HG02610 (cell line): ENCODE measurements at regions not wholly inside any gene's neighbourhood (a gene's known extent, or its start where the extent isn't known, plus 50 kb on each side); places are given as distances from the start of the nearest gene placed in this dataset.

Experiments used
- ATAC-seq: cut with Tn5 transposase; IDR thresholded peaks from one replicate; pipeline ENCODE4 v1.9.1; 2021; ENCODE audit warnings: mild to moderate bottlenecking, moderate library complexity; ENCODE audit not compliant: unreplicated experiment

DNA sequence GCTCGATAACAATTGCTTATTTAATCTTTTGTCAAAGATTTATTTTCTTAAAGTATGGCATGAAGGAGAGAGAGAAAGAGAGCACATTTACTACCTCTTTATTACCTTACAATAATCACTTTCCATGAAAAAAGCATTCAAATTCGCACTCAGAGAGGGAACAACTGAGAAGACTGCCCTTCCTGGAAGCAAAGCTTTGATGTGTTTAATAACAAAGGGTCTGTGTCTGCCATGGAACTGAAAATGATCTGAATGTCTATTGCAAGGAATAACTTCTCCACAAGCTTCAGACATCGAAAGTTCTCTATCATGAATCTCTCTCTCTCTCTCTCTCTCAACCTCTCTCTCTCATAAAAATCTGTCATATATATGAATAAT, 308.9 kb downstream of the HDGFL1 start:
- ATAC-seq, result no peak

DNA sequence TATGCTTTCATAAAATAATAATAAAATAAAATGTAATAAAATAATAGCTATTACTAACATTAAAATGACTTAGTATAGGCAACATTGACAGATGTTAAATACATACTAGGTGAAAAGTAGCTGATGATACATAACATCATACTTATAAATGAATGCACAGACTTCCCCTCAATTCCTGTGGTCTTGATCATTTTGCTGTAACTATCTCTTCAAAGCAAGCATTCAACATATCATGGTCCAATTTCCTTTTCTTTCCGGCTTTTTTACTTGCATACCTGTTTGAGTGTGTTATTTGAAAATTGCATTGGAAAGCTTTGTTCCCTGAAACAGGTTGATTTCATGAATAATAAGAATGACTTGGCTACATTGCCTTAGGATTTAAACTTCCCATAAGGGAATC, 309.3 kb downstream of the HDGFL1 start:
- no peak for ATAC-seq

DNA sequence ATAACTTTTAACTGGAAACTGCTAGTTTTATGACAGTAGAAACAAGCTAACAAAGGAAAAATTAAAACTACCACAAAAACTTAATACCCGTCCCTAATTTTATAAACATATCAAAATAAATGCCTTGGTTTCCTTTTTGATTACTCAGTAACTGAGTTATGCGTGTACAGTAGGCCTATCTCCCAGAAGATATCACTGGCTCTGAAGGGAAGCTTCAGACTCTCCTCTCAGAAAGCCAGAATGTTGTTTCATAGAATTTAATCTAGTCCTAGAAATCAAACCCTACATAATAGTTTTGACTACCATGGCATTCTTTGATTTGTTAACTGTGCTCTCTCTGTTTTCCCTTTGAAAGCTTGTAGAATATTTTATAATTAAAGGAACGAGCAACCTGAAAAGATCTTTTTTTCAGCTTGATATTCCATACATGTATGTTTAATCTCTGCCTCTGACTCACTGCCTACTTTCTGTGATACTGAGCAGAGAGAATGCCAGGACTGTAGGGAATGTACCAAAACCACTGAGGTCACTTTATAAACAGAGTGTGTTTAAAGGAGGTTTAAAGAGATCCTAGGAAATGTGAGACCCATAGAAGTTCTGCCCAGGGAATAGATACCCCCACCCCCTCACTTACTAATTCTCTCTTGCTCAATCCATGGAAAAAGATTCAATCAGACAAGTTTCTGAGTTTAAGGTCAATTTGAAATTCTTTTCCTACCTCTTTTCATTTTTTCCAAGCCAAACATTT, 311.5 kb downstream of the HDGFL1 start:
- no peak for ATAC-seq

DNA sequence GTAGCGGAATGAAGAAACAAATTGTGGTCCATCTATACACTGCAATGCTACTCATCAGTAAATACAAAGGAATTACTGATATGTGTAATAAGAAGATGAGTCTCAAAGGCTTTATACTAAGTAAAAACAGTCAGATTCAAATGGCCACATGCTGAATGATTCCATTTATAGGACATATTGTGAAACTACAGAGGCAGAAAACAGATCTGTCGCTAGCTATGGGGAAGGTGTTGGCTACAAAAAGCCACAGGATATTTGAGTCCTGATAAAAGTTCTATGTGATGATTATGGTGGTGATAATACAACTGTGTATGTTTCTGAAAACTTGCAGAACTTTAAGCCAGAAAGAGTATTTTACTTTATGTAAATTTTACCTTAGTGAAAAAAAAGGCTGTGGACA, 313.2 kb downstream of the HDGFL1 start:
- no peak for ATAC-seq

DNA sequence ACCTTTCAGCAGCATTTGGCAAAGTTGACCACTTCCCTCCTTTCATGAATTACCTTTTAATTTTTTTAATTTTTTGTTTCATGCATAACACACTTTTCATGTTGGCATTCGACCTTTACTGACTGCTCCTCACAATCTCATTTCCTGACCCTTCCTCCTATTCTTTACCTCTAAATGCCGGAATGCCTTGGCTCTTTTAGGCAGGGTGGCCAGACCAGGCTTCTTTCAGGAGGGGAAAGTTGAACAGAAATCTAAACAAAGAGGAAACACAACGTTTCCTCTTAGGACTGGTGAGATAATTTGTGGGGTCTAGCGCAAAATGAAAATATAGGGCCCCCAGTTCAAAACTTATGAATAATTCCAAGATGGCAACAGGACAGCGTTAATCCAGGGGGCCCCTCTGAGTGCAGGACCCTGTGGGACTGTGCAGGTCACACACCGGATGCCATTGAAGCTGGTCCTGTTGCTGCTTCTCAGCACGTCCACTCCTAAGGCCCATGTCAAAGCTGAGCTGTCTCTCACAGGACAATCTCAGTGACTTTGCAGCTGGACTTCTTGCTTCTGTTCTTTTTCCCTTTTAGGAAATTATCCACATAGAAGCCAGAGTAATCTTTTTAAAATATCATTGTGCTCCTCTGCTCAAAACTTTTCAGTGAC, 313.8 kb downstream of the HDGFL1 start:
- no peak for ATAC-seq

DNA sequence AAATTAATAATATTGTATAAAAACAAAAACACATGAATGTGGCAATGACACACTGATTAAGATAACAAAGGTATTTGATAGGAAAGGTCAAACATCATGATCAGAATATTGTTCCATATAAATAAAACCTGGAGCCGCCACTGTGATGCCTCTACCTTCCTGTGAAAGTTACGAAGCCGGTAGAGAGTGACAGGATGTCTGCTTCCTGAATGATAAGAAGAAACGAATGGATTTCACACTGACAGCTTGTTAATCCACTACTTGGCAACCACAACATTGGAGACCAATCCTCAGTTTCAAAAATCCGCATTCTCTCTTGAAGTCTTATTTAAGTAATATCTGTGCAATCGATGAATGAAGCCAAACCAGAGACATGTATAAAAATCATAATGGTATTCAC, 315.1 kb downstream of the HDGFL1 start:
- ATAC-seq, result no peak

DNA sequence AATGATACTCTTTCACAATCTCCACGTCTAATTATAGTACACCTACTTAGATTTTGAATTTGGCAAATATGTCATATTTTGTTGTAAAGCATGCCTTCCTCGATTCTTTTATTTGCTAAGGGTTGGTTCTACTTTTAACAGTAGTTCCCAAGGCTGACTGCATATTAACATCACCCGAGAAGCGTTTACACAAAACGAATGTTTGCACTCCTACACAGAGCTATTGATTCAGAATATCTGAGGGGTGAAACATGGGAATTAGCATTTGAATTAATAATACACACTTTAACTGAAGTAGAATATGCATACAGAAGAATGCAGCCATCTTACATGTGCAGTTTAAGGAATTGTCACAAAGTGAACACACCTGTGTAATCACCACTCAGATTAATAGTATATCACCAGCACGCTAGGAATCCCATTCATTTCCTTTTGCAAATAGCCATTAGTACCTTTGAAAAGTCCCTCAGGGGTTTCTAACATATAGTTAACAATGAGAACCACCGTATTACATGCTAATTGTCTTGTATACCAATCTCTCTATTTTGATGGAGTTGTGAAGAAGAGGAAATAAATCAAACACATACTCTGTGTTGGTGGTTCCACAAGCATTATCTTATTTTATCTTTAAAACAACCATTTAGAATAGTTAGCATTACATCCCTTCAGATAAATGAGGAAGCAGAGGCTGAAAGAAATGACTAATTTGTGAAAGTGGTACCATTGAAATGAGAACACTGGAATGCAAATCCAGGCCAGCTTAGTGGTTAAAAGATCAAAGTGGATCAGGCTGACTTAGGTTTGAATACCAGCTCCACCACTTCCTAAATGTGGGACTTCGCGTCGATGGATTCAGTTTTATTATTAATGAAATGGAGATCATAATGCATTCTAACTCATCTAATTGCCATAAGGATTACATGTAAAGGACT, 317.6 kb downstream of the HDGFL1 start:
- peak; percentile 88 for ATAC-seq

DNA sequence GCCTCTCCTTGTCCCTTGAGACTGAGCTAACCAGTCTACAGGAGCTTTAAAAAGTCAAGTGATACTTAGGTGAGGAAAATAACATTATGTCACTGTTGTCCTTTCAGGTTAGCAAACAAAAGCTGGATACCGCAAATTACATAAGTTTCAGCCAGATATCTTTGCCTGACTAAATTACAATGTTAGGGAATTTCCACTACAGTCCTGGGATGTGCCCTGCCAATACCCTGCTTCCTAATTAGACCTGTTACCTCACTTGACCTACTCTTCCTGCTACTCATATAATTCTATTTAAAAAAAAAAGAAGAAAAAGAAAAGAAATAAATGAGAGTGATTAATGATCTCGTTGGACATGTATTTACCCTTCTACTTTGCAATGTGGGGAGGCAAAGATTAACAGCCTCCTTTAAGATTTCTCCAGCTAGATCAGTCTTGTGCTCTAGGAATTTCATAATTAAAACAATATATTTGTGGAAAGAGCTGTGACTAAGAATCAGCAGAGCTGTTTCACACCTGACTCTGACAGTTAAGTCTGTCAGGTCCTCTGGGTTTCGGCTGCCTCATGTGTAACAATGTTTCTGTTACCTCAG, 318.9 kb downstream of the HDGFL1 start:
- ATAC-seq, result no peak

DNA sequence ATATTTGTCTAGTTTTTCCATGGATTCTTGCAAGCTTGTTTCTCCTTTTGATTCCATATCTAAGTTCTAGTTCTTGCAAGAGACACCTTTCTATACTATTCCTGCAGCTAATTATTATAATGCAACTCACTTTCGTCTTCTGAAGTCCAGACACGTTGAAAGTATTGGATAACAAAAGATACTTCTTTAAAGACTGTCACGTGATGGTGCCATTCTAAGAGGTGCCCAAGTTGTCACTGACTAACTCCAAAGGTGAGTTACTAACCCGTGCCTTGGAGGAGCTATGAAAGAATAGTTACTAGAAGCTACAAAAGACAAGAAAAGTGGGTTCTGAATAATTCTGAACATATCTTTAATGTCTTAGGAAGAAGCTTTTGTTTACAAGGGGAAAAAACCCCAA, 322.6 kb downstream of the HDGFL1 start:
- ATAC-seq, result no peak

DNA sequence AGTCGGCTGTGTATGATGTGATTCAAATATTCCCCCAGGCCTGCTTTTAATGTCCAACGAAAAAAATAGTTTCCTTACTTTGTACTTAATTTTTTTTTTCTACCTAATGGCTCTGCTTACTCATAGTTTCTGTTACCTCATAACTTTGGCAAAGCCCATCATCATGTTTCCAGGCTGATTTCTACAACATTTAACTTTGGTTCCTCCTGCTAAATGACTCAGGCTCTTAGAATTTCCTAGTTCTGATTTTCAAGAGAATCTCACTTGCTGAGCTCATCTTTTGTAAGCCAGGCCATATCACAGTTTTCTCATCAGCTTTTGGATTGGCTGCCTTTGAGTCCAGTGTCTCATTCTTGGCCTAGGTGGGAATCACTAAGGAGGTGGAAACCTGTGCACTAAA, 323.1 kb downstream of the HDGFL1 start:
- ATAC-seq, result no peak

DNA sequence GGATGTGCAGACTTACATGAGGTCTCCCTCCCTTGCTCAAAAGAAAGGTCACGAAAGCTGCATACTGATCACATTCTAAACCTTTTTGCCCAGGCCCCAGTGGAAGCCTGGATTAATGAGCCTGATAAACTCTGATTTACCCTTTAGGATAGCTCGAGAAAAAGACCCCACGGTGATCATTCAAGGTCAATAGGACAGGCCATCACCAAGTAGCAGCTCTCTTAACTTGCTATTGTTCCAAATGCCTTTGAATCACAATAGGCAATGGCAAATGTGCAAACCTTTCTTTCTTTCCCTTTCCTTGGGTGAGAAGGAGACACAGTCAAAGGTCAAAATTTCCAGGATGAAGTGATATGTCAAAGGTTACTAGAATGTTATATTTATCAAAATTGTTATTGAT, 327.3 kb downstream of the HDGFL1 start:
- ATAC-seq, result no peak

DNA sequence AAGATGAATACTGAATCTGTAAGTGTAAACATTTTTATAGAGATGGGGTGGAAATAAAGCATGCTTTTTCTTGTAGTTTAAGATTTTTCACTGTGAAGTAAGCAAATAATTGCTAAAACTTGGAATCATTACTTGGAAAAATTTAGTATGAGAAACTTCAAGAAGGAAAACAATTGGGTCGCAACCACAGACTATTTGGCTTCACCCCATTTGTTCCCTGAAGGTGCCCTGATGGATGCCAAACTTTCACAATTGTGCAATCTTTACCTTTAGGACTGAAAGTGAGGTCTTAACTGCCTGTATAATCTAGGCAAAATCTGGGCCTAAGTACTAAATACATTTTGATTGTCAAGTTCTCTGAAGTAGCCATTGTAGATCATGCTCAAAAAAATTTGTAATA, 330.1 kb downstream of the HDGFL1 start:
- ATAC-seq, result no peak

DNA sequence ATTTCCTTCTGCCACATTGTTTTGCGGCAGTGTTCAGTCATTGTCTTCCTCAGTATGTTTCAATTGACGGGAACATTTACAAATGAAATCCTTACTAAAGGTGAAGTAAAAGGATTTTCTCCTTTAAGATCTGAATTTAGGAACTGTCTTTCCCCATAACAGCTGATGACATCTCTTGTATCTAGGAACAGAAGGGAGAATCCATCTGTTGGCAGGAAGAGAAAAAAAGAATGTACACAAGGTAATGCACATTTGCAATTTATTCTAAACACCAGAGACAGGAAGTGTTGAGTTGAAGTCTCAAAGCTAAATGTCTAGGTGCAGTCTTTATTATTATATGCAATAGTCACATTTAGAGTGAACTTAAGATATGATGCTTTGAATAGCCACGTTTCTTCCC, 334.5 kb downstream of the HDGFL1 start:
- ATAC-seq, result no peak

DNA sequence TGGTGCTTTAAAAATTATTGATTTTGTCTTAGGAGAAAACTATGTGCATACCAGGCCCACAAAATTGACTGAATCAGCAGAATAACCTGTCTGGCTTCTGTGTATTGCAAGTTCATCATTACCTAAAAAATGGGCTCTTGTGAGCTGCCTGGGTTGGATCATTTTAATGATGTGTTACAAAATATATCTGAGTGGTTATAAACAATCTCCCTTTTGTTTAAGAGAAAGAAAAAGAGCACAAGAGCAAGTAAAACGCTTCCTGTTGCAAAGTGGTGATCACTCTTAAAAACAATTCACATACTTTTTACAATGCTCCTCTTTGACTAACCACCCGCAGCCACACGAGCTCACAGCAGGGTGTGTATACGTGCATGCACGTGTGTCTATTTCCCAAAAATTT, 335.1 kb downstream of the HDGFL1 start:
- ATAC-seq, result no peak

DNA sequence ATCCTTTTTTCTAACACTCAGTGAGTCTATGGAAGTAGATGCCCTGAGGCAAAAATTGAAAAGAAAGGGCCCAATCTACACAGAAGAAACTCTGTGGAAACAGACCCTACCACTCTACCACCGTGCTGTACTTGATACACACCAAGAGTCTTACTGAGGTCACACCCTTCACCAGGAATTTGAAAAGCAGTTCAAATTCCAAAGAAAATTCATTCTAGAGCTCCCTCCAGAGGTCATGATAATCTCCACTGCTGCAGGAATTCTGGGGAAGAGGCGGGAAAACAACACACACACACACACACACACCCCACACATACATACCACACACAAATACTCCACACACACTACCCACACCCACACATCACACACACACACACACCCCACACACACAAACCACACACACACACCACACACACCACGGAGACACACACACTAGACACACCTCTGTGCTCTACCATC, 336.8 kb downstream of the HDGFL1 start:
- ATAC-seq, result no peak

DNA sequence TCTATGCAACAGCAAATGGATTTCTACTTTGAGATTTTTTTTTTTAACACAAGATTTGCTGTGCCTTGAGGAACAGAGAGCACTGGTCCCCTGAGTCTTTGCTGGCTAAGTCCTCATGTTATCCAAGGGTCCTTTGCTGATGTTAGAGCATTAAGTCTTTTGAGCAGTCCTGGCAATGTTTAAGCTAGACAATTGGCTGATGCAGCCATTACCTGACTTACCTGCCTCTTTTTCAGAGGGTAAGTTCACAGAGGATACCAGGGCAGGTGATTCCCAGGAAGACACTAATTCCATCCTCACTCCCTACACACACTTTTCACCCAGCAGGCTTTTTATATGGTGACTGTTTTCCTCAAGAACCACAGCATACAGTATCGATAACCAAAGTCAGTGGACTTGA, 337.7 kb downstream of the HDGFL1 start:
- ATAC-seq, result no peak

DNA sequence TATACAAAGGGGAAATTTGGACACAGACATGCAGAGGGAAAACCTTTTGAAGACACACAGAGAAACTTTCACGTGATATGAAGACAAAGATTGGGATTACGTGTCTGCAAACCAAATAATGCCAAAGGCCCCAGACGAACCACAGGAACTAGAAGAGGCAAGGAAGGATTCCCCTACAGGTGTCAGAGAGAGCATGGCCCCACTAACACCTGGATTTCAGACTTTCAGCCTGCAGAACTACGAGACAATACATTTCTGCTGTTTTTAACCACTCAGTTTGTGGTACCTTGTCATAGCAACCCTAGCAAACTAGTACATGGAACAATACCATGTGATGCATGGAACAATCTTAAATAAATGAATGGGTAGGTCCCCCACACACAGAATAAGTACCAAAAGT, 341.0 kb downstream of the HDGFL1 start:
- ATAC-seq, result no peak

DNA sequence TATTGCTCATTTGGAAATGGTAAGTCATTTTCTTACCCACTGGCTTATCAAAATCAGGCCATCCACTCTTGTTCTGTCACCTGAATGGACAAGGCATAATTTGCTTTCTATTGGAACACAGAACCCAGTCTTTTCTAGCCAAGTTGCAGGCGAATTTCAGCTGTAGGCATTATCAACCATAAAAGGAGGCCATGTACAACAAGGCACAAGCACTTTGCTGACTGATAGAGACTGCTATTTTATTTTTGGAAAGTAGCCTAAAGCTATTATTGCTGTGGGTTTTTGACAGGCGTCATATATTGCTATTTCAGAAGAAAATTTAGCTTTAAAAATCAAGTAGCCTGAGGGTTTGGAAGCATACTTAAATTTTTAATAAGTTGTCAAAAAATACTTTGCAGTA, 344.2 kb downstream of the HDGFL1 start:
- no peak for ATAC-seq

DNA sequence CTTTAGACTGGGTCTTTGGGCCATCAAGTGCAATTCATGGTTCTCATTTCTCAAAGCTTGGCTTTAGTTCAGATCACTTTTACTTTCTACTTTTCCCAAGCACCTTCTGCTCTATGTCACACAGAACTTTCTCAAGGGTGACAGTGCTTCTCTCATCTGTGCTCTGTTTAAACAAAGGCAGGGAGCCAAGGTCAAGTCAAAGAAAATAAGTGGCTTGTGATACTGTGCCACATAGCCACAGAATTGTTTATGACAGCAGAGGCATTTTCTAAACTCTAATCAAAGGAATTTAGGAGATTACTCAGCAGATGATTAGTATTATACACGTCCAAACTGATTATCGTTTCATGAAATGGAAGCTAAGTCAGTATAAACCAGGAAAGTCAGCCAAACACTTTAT, 348.0 kb downstream of the HDGFL1 start:
- ATAC-seq, result no peak

DNA sequence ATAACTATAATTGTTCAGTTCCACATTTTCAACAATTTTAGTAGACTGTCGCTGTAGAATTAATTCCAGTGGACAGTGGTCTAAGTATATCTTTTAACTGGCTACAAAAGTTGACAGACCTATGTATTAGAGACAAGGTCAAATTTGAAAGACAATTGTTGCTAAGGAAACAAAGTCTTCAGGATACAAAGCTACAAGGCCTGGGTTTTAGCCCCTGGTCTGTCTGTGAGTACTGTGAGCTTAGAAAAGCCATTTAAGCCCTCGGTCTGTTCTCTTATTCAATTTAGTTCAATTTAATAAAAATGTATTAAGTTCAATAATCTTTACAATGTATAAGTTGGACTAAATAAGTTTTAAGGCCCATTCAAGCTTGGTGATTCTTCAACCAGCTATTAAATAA, 352.5 kb downstream of the HDGFL1 start:
- ATAC-seq, result no peak

DNA sequence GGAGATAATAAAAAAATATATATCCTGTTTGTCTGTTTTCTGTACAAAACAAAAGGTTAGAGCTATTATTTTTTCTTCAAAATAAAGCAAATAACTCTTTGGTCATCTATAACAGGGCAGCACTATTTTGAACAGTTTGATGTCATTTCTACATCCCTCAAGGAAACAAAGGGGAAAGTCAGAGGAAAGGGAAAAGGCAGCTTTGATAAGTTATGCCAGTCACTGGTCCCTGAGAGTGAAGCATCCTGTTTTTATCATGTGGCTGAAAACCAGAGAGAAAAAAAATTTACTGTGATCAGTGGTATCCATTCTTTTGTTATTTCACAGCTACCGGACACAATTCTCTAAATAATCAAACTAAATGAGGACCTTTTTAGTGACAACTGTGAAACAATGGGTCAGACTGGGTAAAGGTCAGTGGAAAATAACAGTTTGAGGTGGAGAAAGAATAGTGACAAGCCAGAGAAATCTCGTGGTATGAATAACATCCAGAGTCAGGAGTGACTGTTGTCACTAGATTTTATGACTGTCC, 356.0 kb downstream of the HDGFL1 start:
- ATAC-seq, result no peak
